Calu3 (cell line): ENCODE measurements at regions not wholly inside any gene's neighbourhood (a gene's known extent, or its start where the extent isn't known, plus 50 kb on each side); places are given as distances from the start of the nearest gene placed in this dataset.

Source experiments
- BruUV-seq: library from RNA; stranded (reverse); fragments of 400-500 nt; replicated peaks from 2 replicates; lab custom pipeline; 2021; lab: Mats Ljungman, UMichigan
- CTCF ChIA-PET: fragments of 300-600 bp; sonication (Branson Sonifier 250); formaldehyde crosslinking; loops from one replicate; lab custom pipeline; 2022; ENCODE audit warnings: antibody characterized with exemption; lab: Charles Lee
- DNase-seq: peaks from one replicate; pipeline ENCODE4 v3.0.0; 2022
- H3K27ac Mint-ChIP-seq: one replicate; pipeline ENCODE4 v1.8.0; 2022; ENCODE audit warnings: mixed read lengths; ENCODE audit not compliant: unreplicated experiment
- H3K27me3 Mint-ChIP-seq: one replicate; pipeline ENCODE4 v1.8.0; 2022; ENCODE audit warnings: mixed read lengths; ENCODE audit not compliant: unreplicated experiment
- H3K36me3 Mint-ChIP-seq: one replicate; pipeline ENCODE4 v1.8.0; 2022; ENCODE audit warnings: mild to moderate bottlenecking, moderate library complexity, mixed read lengths; ENCODE audit not compliant: insufficient read depth, unreplicated experiment
- H3K4me1 Mint-ChIP-seq: one replicate; pipeline ENCODE4 v1.8.0; 2022; ENCODE audit warnings: mild to moderate bottlenecking, low read depth, mixed read lengths; ENCODE audit not compliant: unreplicated experiment
- H3K4me3 Mint-ChIP-seq: one replicate; pipeline ENCODE4 v1.8.0; 2022; ENCODE audit warnings: mild to moderate bottlenecking, low read depth, moderate library complexity, mixed read lengths; ENCODE audit not compliant: unreplicated experiment
- H3K9me3 Mint-ChIP-seq: one replicate; pipeline ENCODE4 v1.8.0; 2022; ENCODE audit warnings: low read depth, mixed read lengths; ENCODE audit not compliant: unreplicated experiment
- intact Hi-C: fragments of 100-400 bp; cut with micrococcal nuclease; formaldehyde crosslinking; loops from one replicate; pipeline ENCODE4 v1.10.0; 2022; ENCODE audit not compliant: unreplicated experiment
- TF ChIP-seq, protein P1 (sequence below): fragments of 200-600 bp; IDR thresholded peaks from one replicate; pipeline ENCODE4 v1.8.0; 2022; ENCODE audit warnings: antibody characterized with exemption; ENCODE audit not compliant: unreplicated experiment

DNA sequence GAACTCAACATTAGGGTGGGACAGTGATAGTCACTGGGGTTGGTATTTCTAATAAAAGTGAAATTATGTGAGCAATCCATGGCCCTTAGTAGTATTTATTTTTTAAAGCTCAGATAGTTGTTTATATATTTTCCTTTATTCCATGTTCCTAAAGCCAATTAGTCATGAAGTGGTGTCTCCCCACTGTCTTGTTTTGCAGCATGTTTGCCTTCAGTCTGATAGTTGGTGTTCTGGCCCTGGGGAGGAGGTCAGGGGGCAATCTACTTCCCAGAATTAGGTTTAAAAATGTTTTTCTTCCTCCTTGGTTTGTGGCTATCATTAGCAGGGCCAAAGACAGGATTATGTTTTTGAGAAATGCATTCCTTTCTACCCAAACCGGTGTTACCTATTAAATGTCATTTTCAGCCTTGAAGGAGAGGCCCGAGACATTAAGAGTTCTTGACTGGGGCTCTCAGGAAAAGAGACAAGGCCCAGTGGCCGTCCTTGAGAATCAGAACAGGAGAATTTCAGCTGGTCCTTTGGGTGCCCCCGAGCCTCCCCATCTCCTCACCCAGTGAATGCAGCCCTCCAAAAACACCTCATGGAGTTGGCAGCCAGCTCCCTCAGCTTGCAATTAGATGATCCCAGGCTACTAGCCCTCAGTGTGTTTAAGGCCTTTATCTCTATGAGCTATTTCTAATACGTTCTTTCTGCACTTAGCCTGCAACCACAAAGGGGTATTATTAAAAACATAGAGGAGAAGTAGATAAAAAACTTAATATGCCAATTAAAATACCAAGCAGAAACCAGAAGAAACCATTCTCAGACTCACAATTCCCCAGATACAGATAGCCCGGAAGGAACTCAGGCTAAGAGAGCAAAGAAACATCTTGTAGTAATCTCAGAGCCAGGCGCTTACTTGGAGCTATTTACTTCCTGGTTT is 71.3 kb upstream of the NGF start:
- TF ChIP-seq, protein P1, sequence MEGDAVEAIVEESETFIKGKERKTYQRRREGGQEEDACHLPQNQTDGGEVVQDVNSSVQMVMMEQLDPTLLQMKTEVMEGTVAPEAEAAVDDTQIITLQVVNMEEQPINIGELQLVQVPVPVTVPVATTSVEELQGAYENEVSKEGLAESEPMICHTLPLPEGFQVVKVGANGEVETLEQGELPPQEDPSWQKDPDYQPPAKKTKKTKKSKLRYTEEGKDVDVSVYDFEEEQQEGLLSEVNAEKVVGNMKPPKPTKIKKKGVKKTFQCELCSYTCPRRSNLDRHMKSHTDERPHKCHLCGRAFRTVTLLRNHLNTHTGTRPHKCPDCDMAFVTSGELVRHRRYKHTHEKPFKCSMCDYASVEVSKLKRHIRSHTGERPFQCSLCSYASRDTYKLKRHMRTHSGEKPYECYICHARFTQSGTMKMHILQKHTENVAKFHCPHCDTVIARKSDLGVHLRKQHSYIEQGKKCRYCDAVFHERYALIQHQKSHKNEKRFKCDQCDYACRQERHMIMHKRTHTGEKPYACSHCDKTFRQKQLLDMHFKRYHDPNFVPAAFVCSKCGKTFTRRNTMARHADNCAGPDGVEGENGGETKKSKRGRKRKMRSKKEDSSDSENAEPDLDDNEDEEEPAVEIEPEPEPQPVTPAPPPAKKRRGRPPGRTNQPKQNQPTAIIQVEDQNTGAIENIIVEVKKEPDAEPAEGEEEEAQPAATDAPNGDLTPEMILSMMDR, result no peak
- intact Hi-C loops, result no loop called here
- Mint-ChIP-seq H3K9me3 (no peaks in the 10 kb centered on the region), H3K4me3 (no peak overlapping the region), H3K27ac (no peak overlapping the region), H3K36me3 (no peaks in the 10 kb centered on the region), H3K27me3 (peaks cover 21% of the 10 kb centered on the region), H3K4me1 (peaks cover 14% of the 10 kb centered on the region)
- DNase-seq, result no peak
- BruUV-seq, result no TSS peak
- CTCF ChIA-PET, result no interaction called here

DNA sequence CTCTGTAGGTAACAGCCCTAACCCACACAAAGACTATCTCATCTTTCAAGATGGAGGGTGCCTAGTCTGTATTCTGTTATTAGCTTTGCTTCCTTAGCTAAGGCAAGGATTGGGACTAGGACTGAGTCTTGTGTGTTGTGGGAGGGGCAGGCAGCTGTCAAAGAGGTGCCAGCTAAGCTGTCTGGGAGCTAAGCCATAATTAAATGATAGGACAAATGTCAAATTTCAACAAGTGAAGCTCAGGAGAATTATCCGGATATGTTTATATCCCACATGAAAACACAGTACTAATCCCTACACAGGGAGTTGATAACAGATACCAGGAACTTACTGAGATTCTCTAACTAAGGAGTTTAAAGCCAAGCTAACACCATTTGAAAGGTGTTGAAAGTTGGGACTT is 70.5 kb upstream of the NGF start:
- peaks cover 14% of the 10 kb centered on the region for H3K4me1 Mint-ChIP-seq
- intact Hi-C loops, result no loop called here
- TF ChIP-seq, protein P1, result no peak
- H3K4me3 Mint-ChIP-seq, result no peak overlapping the region
- no TSS peak for BruUV-seq
- H3K36me3 Mint-ChIP-seq, result no peaks in the 10 kb centered on the region
- CTCF ChIA-PET, result no interaction called here
- no peak overlapping the region for H3K27ac Mint-ChIP-seq
- DNase-seq, result no peak
- peaks cover 21% of the 10 kb centered on the region for H3K27me3 Mint-ChIP-seq
- no peaks in the 10 kb centered on the region for H3K9me3 Mint-ChIP-seq

DNA sequence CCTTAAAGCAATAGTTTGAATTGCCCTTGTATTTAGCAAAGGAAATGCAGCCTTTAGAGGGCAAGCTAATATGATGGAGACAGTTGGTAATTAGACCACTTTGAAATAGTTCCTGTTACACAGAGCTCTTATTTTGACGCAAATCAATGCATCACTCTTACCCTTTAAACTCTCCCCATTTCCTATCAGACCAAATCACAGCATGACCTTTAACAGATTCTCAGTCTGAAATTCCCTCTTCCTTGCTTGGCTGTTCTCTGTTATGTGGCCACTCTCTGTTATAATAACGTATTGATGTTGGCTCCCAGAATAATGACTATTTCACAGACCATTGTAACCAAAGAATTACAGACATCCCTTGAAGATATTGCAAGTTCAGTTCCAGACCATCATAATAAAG is 66.9 kb upstream of the NGF start:
- CTCF ChIA-PET, result no interaction called here
- TF ChIP-seq, protein P1, result no peak
- no peak for DNase-seq
- Mint-ChIP-seq H3K27me3 (peaks cover 21% of the 10 kb centered on the region), H3K27ac (no peak overlapping the region), H3K9me3 (no peaks in the 10 kb centered on the region), H3K4me1 (no peaks in the 10 kb centered on the region), H3K4me3 (no peak overlapping the region), H3K36me3 (no peaks in the 10 kb centered on the region)
- intact Hi-C loops, result no loop called here
- no TSS peak for BruUV-seq

GRCh38 chr1:115402753-115403184 is 64.7 kb upstream of the NGF start:
- H3K36me3 Mint-ChIP-seq, result no peaks in the 10 kb centered on the region
- TF ChIP-seq, protein P1, result no peak
- BruUV-seq, result no TSS peak
- H3K4me1 Mint-ChIP-seq, result no peaks in the 10 kb centered on the region
- DNase-seq, result no peak
- H3K27me3 Mint-ChIP-seq, result peaks cover 21% of the 10 kb centered on the region
- H3K4me3 Mint-ChIP-seq, result no peak overlapping the region
- CTCF ChIA-PET, result interaction anchor here (1.2 kb wide), 1 partner anchor 190 kb away, joined by 3 read pairs; no protein-coding TSS in a partner anchor
- no peaks in the 10 kb centered on the region for H3K9me3 Mint-ChIP-seq
- H3K27ac Mint-ChIP-seq, result no peak overlapping the region
- intact Hi-C loops, result no loop called here
